ENCODE measurements at regions not wholly inside any gene's neighbourhood (a gene's known extent, or its start where the extent isn't known, plus 50 kb on each side); places are given as distances from the start of the nearest gene placed in this dataset.

- no peak overlapping the region for H3K27ac ChIP-seq (ENCODE audit: low read length)
- no peak for ATAC-seq (ENCODE audit: insufficient read depth, low read depth)
- H4K20me1 ChIP-seq (ENCODE audit: insufficient read depth, low read length) = no peaks in the 10 kb centered on the region
Observed at GRCh38 chr18:56196495-56197225, 441.7 kb downstream of the TXNL1 start.

GRCh38 chr18:56191334-56191733, 447.1 kb downstream of the TXNL1 start:
- TF ChIP-seq EZH2 (IDR thresholded peaks at IDR 0.05; ENCODE audit: borderline replicate concordance, low read depth, low read length, severe bottlenecking) (no peak), CTCF (IDR thresholded peaks at IDR 0.05; ENCODE audit: borderline replicate concordance, extremely low read depth, low read length, poor library complexity, severe bottlenecking) (no peak)

More at GRCh38 chr18:56196495-56197225, 441.7 kb downstream of the TXNL1 start:
- Histone ChIP-seq H3K36me3 (ENCODE audit: insufficient read depth, low read length) (no peaks in the 10 kb centered on the region), H3K9ac (ENCODE audit: low read depth, low read length) (no peak overlapping the region), H2AFZ (ENCODE audit: low read depth, low read length) (no peak overlapping the region), H3K27me3 (ENCODE audit: insufficient read depth, low read length, poor library complexity) (no peaks in the 10 kb centered on the region), H3K4me3 (ENCODE audit: low read depth in 1 of 2, low read length in 2 of 2) (no peak overlapping the region), H3K4me2 (ENCODE audit: insufficient read depth, low read length) (no peak overlapping the region), H3K4me1 (ENCODE audit: insufficient read depth, low read length) (no peaks in the 10 kb centered on the region), H3K79me2 (ENCODE audit: insufficient read depth, low read length) (no peaks in the 10 kb centered on the region), H3K9me3 (ENCODE audit: insufficient read depth, low read length, severe bottlenecking) (no peaks in the 10 kb centered on the region)
- DNase-seq = no peak
- TF ChIP-seq EZH2 (IDR thresholded peaks at IDR 0.05; ENCODE audit: borderline replicate concordance, low read depth, low read length, severe bottlenecking) (no peak), CTCF (IDR thresholded peaks at IDR 0.05; ENCODE audit: borderline replicate concordance, extremely low read depth, low read length, poor library complexity, severe bottlenecking) (no peak)

GRCh38 chr18:56189615-56190014, 448.8 kb downstream of the TXNL1 start:
- Histone ChIP-seq H3K27me3 (ENCODE audit: insufficient read depth, low read length, poor library complexity) (no peaks in the 10 kb centered on the region), H3K9ac (ENCODE audit: low read depth, low read length) (no peak overlapping the region), H3K4me3 (ENCODE audit: low read depth in 1 of 2, low read length in 2 of 2) (no peak overlapping the region), H4K20me1 (ENCODE audit: insufficient read depth, low read length) (no peaks in the 10 kb centered on the region), H3K36me3 (ENCODE audit: insufficient read depth, low read length) (no peaks in the 10 kb centered on the region), H3K27ac (ENCODE audit: low read length) (no peak overlapping the region), H3K4me1 (ENCODE audit: insufficient read depth, low read length) (no peaks in the 10 kb centered on the region), H2AFZ (ENCODE audit: low read depth, low read length) (no peak overlapping the region), H3K79me2 (ENCODE audit: insufficient read depth, low read length) (no peaks in the 10 kb centered on the region), H3K9me3 (ENCODE audit: insufficient read depth, low read length, severe bottlenecking) (no peaks in the 10 kb centered on the region), H3K4me2 (ENCODE audit: insufficient read depth, low read length) (no peak overlapping the region)
- TF ChIP-seq EZH2 (IDR thresholded peaks at IDR 0.05; ENCODE audit: borderline replicate concordance, low read depth, low read length, severe bottlenecking) = no peak
- TF ChIP-seq CTCF (IDR thresholded peaks at IDR 0.05; ENCODE audit: borderline replicate concordance, extremely low read depth, low read length, poor library complexity, severe bottlenecking) = no peak
- DNase-seq = no peak
- ATAC-seq (ENCODE audit: insufficient read depth, low read depth) = no peak

More at GRCh38 chr18:56191334-56191733, 447.1 kb downstream of the TXNL1 start:
- Histone ChIP-seq H2AFZ (ENCODE audit: low read depth, low read length) (no peak overlapping the region), H3K9me3 (ENCODE audit: insufficient read depth, low read length, severe bottlenecking) (no peaks in the 10 kb centered on the region), H3K79me2 (ENCODE audit: insufficient read depth, low read length) (no peaks in the 10 kb centered on the region), H3K9ac (ENCODE audit: low read depth, low read length) (no peak overlapping the region), H3K4me3 (ENCODE audit: low read depth in 1 of 2, low read length in 2 of 2) (no peak overlapping the region), H4K20me1 (ENCODE audit: insufficient read depth, low read length) (no peaks in the 10 kb centered on the region), H3K27me3 (ENCODE audit: insufficient read depth, low read length, poor library complexity) (no peaks in the 10 kb centered on the region), H3K36me3 (ENCODE audit: insufficient read depth, low read length) (no peaks in the 10 kb centered on the region), H3K4me1 (ENCODE audit: insufficient read depth, low read length) (no peaks in the 10 kb centered on the region), H3K27ac (ENCODE audit: low read length) (no peak overlapping the region), H3K4me2 (ENCODE audit: insufficient read depth, low read length) (no peak overlapping the region)
- DNase-seq (no peak), ATAC-seq (ENCODE audit: insufficient read depth, low read depth) (no peak)
